NOMO-1 treated with DMSO at 0.1 percent for 48 hours (cell line): ENCODE measurements at regions not wholly inside any gene's neighbourhood (a gene's known extent, or its start where the extent isn't known, plus 50 kb on each side); places are given as distances from the start of the nearest gene placed in this dataset.

Experiments used
- DNase-seq: peaks from one replicate; lab custom pipeline; 2025; ENCODE audit not compliant: unreplicated experiment; lab: John Stamatoyannopoulos, UW

GRCh38 chr1:2865571-2866421 lies 64.3 kb upstream of the TTC34 start:
- no peak for DNase-seq

- DNase-seq, result no peak
Observed at GRCh38 chr1:2866422-2867086, 65.1 kb upstream of the TTC34 start.

GRCh38 chr1:2867087-2867425 lies 65.6 kb upstream of the TTC34 start:
- DNase-seq, result no peak

- DNase-seq, result no peak
Observed at GRCh38 chr1:2867861-2868260, 66.4 kb upstream of the TTC34 start.

GRCh38 chr1:2868571-2869195 lies 67.2 kb upstream of the TTC34 start:
- no peak for DNase-seq

GRCh38 chr1:2871246-2871815 lies 69.8 kb upstream of the TTC34 start:
- DNase-seq, result no peak

- DNase-seq, result no peak
Observed at GRCh38 chr1:2874207-2874606, 72.7 kb upstream of the TTC34 start.

GRCh38 chr1:2874607-2875480 lies 73.4 kb upstream of the TTC34 start:
- no peak for DNase-seq

- DNase-seq, result no peak
Observed at GRCh38 chr1:2875707-2876561, 74.4 kb upstream of the TTC34 start.

GRCh38 chr1:2876846-2877245 lies 75.4 kb upstream of the TTC34 start:
- DNase-seq, result no peak

GRCh38 chr1:2877391-2877790 lies 75.9 kb upstream of the TTC34 start:
- DNase-seq, result no peak

- DNase-seq, result no peak
Observed at GRCh38 chr1:2878591-2878990, 77.1 kb upstream of the TTC34 start.

- no peak for DNase-seq
Observed at GRCh38 chr1:2879026-2879425, 77.5 kb upstream of the TTC34 start.

- no peak for DNase-seq
Observed at GRCh38 chr1:2879591-2879990, 78.1 kb upstream of the TTC34 start.

GRCh38 chr1:2880086-2880485 lies 78.6 kb upstream of the TTC34 start:
- DNase-seq, result no peak

GRCh38 chr1:2880812-2881295 lies 79.4 kb upstream of the TTC34 start:
- no peak for DNase-seq

GRCh38 chr1:2881556-2881955 lies 80.1 kb upstream of the TTC34 start:
- no peak for DNase-seq

- no peak for DNase-seq
Observed at GRCh38 chr1:2882966-2883696, 81.6 kb upstream of the TTC34 start.

- no peak for DNase-seq
Observed at GRCh38 chr1:2885001-2885400, 83.5 kb upstream of the TTC34 start.
